BE2C (cell line): ENCODE measurements at regions not wholly inside any gene's neighbourhood (a gene's known extent, or its start where the extent isn't known, plus 50 kb on each side); places are given as distances from the start of the nearest gene placed in this dataset.

ENCODE experiments used
- DNase-seq: peaks from one replicate; pipeline ENCODE4 v3.0.0-alpha.2; 2020
- H3K27me3 ChIP-seq: fragments of 250-450 bp; sonication (Bioruptor Pico); 2 replicates; pipeline ENCODE4 v1.5.1; 2020; ENCODE audit warnings: mild to moderate bottlenecking
- H3K36me3 ChIP-seq: fragments of 250-450 bp; sonication (Bioruptor Pico); 2 replicates; pipeline ENCODE4 v1.5.1; 2020; ENCODE audit warnings: mild to moderate bottlenecking
- H3K4me1 ChIP-seq: fragments of 250-450 bp; sonication (Bioruptor Pico); 2 replicates; pipeline ENCODE4 v1.5.1; 2020
- H3K4me3 ChIP-seq: 2 replicates; pipeline ENCODE4 v1.5.1; 2011; ENCODE audit warnings: low read depth, low read length
- H3K9me3 ChIP-seq: fragments of 250-450 bp; sonication (Bioruptor Pico); 2 replicates; pipeline ENCODE4 v1.5.1; 2020
- CTCF ChIP-seq: IDR thresholded peaks from 2 replicates; pipeline ENCODE4 v1.5.1; 2012; ENCODE audit warnings: mild to moderate bottlenecking, low read depth, low read length

GRCh38 chr9:108588246-108588645 lies 267.5 kb downstream of the ACTL7B start:
- no peaks in the 10 kb centered on the region for H3K9me3 ChIP-seq
- no peak overlapping the region for H3K4me3 ChIP-seq
- H3K27me3 ChIP-seq = no peaks in the 10 kb centered on the region; the same call in 1 of the 2 replicates
- no peaks in the 10 kb centered on the region for H3K36me3 ChIP-seq
- no peak for TF ChIP-seq CTCF
- no peak for DNase-seq
- no peaks in the 10 kb centered on the region for H3K4me1 ChIP-seq

DNA sequence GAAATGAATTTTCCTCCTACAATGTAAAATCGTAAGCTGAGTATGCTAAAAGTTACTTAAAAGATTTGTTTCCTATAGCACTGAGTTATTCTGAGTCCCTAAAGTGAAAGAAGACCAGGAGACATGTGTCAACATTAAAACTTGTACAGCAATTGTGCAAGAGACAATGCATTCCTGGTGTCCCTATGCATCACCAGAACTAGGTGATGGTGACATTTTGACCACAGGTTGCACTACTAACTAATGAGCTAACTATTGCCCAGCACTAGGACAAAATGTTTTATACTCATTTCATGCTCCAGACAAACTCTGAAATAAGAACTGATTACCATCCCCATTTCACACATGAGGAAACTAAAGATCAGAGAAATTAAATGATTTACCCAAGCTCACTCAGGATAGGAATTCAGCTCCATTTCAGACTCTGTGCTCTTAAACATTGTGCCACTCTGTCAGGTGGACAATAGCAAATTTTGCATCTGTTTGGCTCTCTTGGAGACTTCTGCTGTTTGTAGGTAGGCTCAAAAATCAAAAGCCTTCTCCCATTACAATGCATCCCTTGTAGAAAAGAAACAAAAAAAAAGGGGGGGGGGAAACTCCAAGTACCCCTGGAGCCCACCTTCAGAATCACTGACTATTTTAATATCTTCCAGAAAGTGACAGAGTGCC lies 269.2 kb downstream of the ACTL7B start:
- no peak for DNase-seq
- H3K27me3 ChIP-seq = no peaks in the 10 kb centered on the region
- no peaks in the 10 kb centered on the region for H3K4me1 ChIP-seq
- no peaks in the 10 kb centered on the region for H3K36me3 ChIP-seq
- no peak for TF ChIP-seq CTCF
- no peaks in the 10 kb centered on the region for H3K9me3 ChIP-seq
- H3K4me3 ChIP-seq = no peak overlapping the region

DNA sequence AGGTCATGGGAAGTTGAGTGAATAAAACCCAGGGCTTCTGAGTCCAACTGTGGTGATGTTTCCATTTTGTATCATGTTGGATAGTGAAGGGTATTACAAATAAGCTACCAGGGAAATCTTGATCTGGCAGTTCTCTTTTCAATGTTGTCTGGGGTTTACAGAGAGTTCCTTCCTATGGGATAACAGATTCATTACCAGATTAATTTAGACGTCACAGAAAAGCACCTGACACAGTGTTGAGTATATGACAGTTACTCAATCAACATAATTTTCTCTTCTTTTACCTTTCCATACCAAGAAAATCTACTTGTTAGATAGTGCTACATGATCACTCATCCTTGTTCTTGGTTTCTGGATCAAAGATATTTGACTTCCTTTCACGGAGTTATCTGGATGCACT lies 270.9 kb downstream of the ACTL7B start:
- no peak for DNase-seq
- H3K4me3 ChIP-seq = no peak overlapping the region
- no peaks in the 10 kb centered on the region for H3K27me3 ChIP-seq
- no peaks in the 10 kb centered on the region for H3K4me1 ChIP-seq
- no peaks in the 10 kb centered on the region for H3K9me3 ChIP-seq
- H3K36me3 ChIP-seq = no peaks in the 10 kb centered on the region
- TF ChIP-seq CTCF = no peak

GRCh38 chr9:108582726-108583125 lies 273.1 kb downstream of the ACTL7B start:
- H3K27me3 ChIP-seq = no peaks in the 10 kb centered on the region
- no peaks in the 10 kb centered on the region for H3K36me3 ChIP-seq
- no peaks in the 10 kb centered on the region for H3K9me3 ChIP-seq
- no peak overlapping the region for H3K4me3 ChIP-seq
- TF ChIP-seq CTCF = no peak
- no peak for DNase-seq
- no peaks in the 10 kb centered on the region for H3K4me1 ChIP-seq

GRCh38 chr9:108579757-108580439 lies 275.9 kb downstream of the ACTL7B start:
- Histone ChIP-seq H3K4me3 (no peak overlapping the region), H3K4me1 (no peaks in the 10 kb centered on the region), H3K27me3 (no peaks in the 10 kb centered on the region), H3K36me3 (no peaks in the 10 kb centered on the region), H3K9me3 (no peaks in the 10 kb centered on the region)
- no peak for TF ChIP-seq CTCF
- no peak for DNase-seq

DNA sequence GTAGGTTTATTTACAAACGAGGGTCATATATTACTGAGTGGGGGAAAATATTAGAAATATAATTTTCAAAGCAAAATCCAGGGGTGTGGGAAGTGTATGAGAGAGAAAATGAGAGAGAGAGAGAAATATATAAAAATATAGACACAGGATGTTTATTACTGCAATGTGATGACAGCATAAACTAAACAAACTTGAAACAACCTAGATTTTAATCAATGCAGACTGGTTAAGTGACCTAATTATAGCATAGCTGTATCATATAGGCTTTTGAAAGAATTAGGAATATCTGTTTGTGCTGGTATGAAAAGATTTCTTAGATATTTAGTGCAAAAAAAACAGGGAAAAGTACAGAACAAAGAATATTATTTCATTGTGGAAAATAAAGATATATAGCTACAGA lies 280.5 kb downstream of the ACTL7B start:
- H3K4me3 ChIP-seq = no peak overlapping the region
- no peak for TF ChIP-seq CTCF
- DNase-seq = no peak
- H3K4me1 ChIP-seq = no peaks in the 10 kb centered on the region
- peaks cover 7% of the 10 kb centered on the region; the same call in 1 of the 2 replicates for H3K27me3 ChIP-seq
- no peaks in the 10 kb centered on the region for H3K9me3 ChIP-seq
- H3K36me3 ChIP-seq = no peaks in the 10 kb centered on the region
